Adrenal gland (tissue), 9 donors: ENCODE measurements at regions not wholly inside any gene's neighbourhood (a gene's known extent, or its start where the extent isn't known, plus 50 kb on each side); places are given as distances from the start of the nearest gene placed in this dataset.

Experiments
- DNase-seq, 7 donors: peaks; one replicate each; pipeline ENCODE4 v3.0.0-alpha.2; 2019 to 2020
- H3K27ac ChIP-seq, 5 donors: fragments of 200-600 bp; sonication (generic) in 4 of 5; 1 replicate in 3 of 5; 2 replicates in 2 of 5; pipeline versions ENCODE4 v1.5.1 to v1.8.0; 2016 to 2020; ENCODE audit warnings: mild to moderate bottlenecking in 1 of 5
- H3K27me3 ChIP-seq: fragments of 200-600 bp; 2 replicates; pipeline ENCODE4 v1.8.0; 2021
- H3K36me3 ChIP-seq, 2 donors: fragments of 200-600 bp; replicated peaks in 1 of 2; 1 replicate in 1 of 2; 2 replicates in 1 of 2; pipeline versions ENCODE4 v1.5.1 to v1.8.0; 2018 to 2022
- H3K4me1 ChIP-seq, 2 donors: fragments of 200-600 bp; replicated peaks in 1 of 2; 1 replicate in 1 of 2; 2 replicates in 1 of 2; pipeline versions ENCODE4 v1.5.1 to v1.8.0; 2018 to 2021
- H3K4me3 ChIP-seq, 4 donors: fragments of 200-600 bp; sonication (generic) in 3 of 4; one replicate each; pipeline ENCODE4 v1.5.1; 2016 to 2018
- H3K9me3 ChIP-seq, 3 donors: fragments of 200-600 bp; sonication (generic) in 1 of 3; replicated peaks in 1 of 3; 1 replicate in 2 of 3; 2 replicates in 1 of 3; pipeline versions ENCODE4 v1.5.1 to v1.8.0; 2016 to 2021
- POLR2A ChIP-seq, 2 donors: fragments of 450-650 bp; IDR thresholded peaks; one replicate each; pipeline ENCODE4 v1.6.1; 2017; ENCODE audit warnings: antibody characterized with exemption in 2 of 2, mild to moderate bottlenecking in 2 of 2, moderate library complexity in 1 of 2
- WGBS, 4 donors: extraction: QIAGEN DNeasy Blood & Tissue Kit in 2 of 4; methylation state at CpG; one replicate each; pipeline versions ENCODE4 v1.1.5 to v1.1.7; 2013 to 2017; 5-methylcytosine and 5-hydroxymethylcytosine counted together
- intact Hi-C, 2 donors: fragments of 100-400 bp; cut with DNase I; formaldehyde crosslinking; loops; one replicate each; pipeline versions ENCODE4 v1.14.1 to v1.15.0; 2022 to 2023
- TF ChIP-seq, protein P1 (sequence below), 6 experiments: fragments of 450-650 bp in 4 of 6; fragments of 200-600 bp in 2 of 6; sonication (generic) in 1 of 6; IDR thresholded peaks; 1 replicate in 5 of 6; 2 replicates in 1 of 6; pipeline versions ENCODE4 v1.5.1 to v1.8.0; 2016 to 2021; ENCODE audit warnings: antibody characterized with exemption in 6 of 6, mild to moderate bottlenecking in 2 of 6, moderate library complexity in 1 of 6
- donor health status: healthy with polysubstance abuse.
- donor health status: Bipolar disorder and iron deficiency.
- donor health status: DM: yes; HTN: yes; CAD: no.
- donor health status: DM: no; HTN: no; CAD: no.
- donor health status: DM: no; HTN: no; CAD: no.

DNA sequence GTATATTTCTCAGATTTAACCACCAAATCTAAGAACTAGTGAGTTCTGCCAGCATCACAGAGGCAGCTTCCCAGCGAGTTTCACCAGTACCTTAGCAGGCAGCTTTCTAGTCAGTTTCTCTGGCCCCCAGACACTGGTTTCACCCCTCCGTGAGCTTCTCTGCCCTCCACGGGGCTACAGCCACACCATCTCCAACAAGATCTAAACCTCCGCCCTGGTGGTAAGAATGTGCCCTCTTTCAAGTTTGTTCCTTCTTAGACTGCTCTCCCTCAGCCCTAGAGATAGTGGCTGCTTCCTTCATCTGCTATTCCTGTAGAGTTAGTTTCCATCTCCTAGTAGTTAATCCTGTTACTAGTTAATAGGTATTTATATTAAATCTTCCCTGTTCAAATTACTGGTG lies 60.5 kb upstream of the TAB3 start:
- Histone ChIP-seq H3K9me3 (no peaks in the 10 kb centered on the region), H3K27me3 (no peaks in the 10 kb centered on the region), H3K27ac (no peak overlapping the region), H3K4me3 (no peak overlapping the region), H3K4me1 (no peaks in the 10 kb centered on the region), H3K36me3 (no peaks in the 10 kb centered on the region)
- WGBS, 4 donors, result 49 to 90% (median 81%) methylated on average over 4 of the region's 4 CpGs
- intact Hi-C loops, result no loop called here
- no peak for DNase-seq
- TF ChIP-seq, protein P1, sequence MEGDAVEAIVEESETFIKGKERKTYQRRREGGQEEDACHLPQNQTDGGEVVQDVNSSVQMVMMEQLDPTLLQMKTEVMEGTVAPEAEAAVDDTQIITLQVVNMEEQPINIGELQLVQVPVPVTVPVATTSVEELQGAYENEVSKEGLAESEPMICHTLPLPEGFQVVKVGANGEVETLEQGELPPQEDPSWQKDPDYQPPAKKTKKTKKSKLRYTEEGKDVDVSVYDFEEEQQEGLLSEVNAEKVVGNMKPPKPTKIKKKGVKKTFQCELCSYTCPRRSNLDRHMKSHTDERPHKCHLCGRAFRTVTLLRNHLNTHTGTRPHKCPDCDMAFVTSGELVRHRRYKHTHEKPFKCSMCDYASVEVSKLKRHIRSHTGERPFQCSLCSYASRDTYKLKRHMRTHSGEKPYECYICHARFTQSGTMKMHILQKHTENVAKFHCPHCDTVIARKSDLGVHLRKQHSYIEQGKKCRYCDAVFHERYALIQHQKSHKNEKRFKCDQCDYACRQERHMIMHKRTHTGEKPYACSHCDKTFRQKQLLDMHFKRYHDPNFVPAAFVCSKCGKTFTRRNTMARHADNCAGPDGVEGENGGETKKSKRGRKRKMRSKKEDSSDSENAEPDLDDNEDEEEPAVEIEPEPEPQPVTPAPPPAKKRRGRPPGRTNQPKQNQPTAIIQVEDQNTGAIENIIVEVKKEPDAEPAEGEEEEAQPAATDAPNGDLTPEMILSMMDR (IDR thresholded peaks at IDR 0.05), result no peak
- TF ChIP-seq POLR2A (IDR thresholded peaks at IDR 0.05), result no peak

- TF ChIP-seq POLR2A (IDR thresholded peaks at IDR 0.05), result no peak
- TF ChIP-seq, protein P1 (IDR thresholded peaks at IDR 0.05), result no peak
- no peaks in the 10 kb centered on the region for H3K36me3 ChIP-seq
- no peaks in the 10 kb centered on the region for H3K4me1 ChIP-seq
- no peak overlapping the region for H3K27ac ChIP-seq
- DNase-seq, result no peak
- intact Hi-C loops, result no loop called here
- H3K27me3 ChIP-seq, result no peaks in the 10 kb centered on the region
- H3K4me3 ChIP-seq, result no peak overlapping the region
- WGBS, 4 donors, result 54 to 86% (median 70%) methylated on average over 3 of the region's 3 CpGs
- H3K9me3 ChIP-seq, result no peaks in the 10 kb centered on the region
Observed at GRCh38 chrX:30948626-30949025, 59.6 kb upstream of the TAB3 start.

DNA sequence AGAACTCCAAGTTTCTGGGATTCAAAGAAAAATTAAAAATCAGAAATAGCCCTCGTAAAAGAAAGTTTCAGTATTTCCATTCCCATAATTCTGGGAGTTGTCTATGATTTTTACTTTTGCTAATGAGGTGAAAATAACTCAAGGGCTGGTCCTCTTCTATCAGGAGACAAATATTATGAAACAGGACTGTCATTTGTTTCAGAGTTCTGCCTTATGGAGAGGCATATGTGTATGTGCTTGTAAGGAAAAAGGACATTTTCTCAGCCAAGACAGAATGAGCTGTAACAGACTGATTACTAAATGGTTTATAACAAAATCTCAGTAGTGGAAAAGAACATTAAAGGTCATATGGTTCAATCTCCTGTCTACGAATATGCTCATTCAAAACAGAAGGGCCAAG lies 59.0 kb upstream of the TAB3 start:
- no peaks in the 10 kb centered on the region for H3K27me3 ChIP-seq
- no peak for TF ChIP-seq POLR2A (IDR thresholded peaks at IDR 0.05)
- TF ChIP-seq, protein P1 (IDR thresholded peaks at IDR 0.05), result no peak
- intact Hi-C loops, result no loop called here
- no peaks in the 10 kb centered on the region for H3K9me3 ChIP-seq
- H3K4me1 ChIP-seq, result no peaks in the 10 kb centered on the region
- no peak overlapping the region for H3K4me3 ChIP-seq
- no peaks in the 10 kb centered on the region for H3K36me3 ChIP-seq
- no peak for DNase-seq
- 68 to 79% (median 76%) methylated on average over 2 of the region's 2 CpGs for WGBS, 4 donors
- H3K27ac ChIP-seq, result no peak overlapping the region

DNA sequence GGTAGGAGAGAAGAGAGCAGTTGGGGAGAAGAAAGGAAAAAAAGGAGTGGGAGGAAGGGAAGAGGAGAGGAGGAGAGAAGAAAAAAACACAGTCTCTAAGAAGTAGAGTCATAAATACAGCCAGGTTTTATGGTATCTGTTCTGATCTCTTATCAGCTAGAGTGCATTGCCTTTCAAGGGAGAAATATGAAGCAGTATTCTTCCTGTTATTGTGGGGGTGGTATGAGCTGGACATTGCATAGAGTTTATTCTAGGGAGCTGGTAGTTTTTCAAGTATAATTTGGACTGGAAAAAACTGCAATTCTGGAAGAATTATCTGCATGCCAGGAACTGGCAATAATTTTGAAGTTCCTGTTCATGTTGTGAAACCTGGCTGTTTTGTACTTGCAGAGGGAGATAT lies 54.9 kb upstream of the TAB3 start:
- Histone ChIP-seq H3K4me1 (no peaks in the 10 kb centered on the region), H3K27ac (no peak overlapping the region), H3K4me3 (no peak overlapping the region), H3K9me3 (no peaks in the 10 kb centered on the region), H3K36me3 (no peaks in the 10 kb centered on the region), H3K27me3 (no peaks in the 10 kb centered on the region)
- intact Hi-C loops, result no loop called here
- no peak for DNase-seq
- TF ChIP-seq, protein P1 (IDR thresholded peaks at IDR 0.05), result no peak
- TF ChIP-seq POLR2A (IDR thresholded peaks at IDR 0.05), result no peak
